ENCODE measurements at regions not wholly inside any gene's neighbourhood (a gene's known extent, or its start where the extent isn't known, plus 50 kb on each side); places are given as distances from the start of the nearest gene placed in this dataset.
"Not testable (repeated sequence)": the region's sequence is repeated elsewhere in the genome, so short reads cannot be mapped to it uniquely, and the experiment has no call there.

- Histone ChIP-seq H3K27ac (ENCODE audit: insufficient read depth in 1 of 2, low read depth in 1 of 2, low read length in 2 of 2, poor library complexity in 1 of 2, severe bottlenecking in 2 of 2) (no peak overlapping the region), H3K27me3 (replicated peaks in 2 of 5; ENCODE audit: control insufficient read depth in 4 of 5, insufficient read depth in 5 of 5, low read length in 4 of 5) (no peaks in the 10 kb centered on the region), H3K9me3 (ENCODE audit: control extremely low read depth in 1 of 5, control insufficient read depth in 4 of 5, insufficient read depth in 2 of 5, low read depth in 1 of 5, low read length in 4 of 5) (no peaks in the 10 kb centered on the region), H3K4me1 (ENCODE audit: control extremely low read depth in 1 of 4, control insufficient read depth in 4 of 4, insufficient read depth in 4 of 4, low read length in 3 of 4) (no peaks in the 10 kb centered on the region), H3K36me3 (ENCODE audit: control insufficient read depth in 4 of 4, insufficient read depth in 4 of 4, low read length in 3 of 4) (no peaks in the 10 kb centered on the region), H3K4me3 (ENCODE audit: control insufficient read depth in 1 of 7, extremely low read depth in 1 of 7, insufficient read depth in 4 of 7, low read depth in 2 of 7, low read length in 6 of 7) (no peak overlapping the region)
- ChIA-PET POLR2A (no interaction called here), CTCF (no interaction called here)
- DNase-seq: no peak
- WGBS (ENCODE audit: insufficient coverage): 100% methylated on average over 1 of the region's 1 CpG
These were observed 111.4 kb upstream of the SNX7 start for GRCh38 chr1:98550076-98550475.

GRCh38 chr1:98546319-98546718 lies 115.2 kb upstream of the SNX7 start:
- Histone ChIP-seq H3K27me3 (replicated peaks in 2 of 5; ENCODE audit: control insufficient read depth in 4 of 5, insufficient read depth in 5 of 5, low read length in 4 of 5) (no peaks in the 10 kb centered on the region), H3K4me1 (ENCODE audit: control extremely low read depth in 1 of 4, control insufficient read depth in 4 of 4, insufficient read depth in 4 of 4, low read length in 3 of 4) (no peaks in the 10 kb centered on the region), H3K27ac (ENCODE audit: insufficient read depth in 1 of 2, low read depth in 1 of 2, low read length in 2 of 2, poor library complexity in 1 of 2, severe bottlenecking in 2 of 2) (no peak overlapping the region), H3K4me3 (ENCODE audit: control insufficient read depth in 1 of 7, extremely low read depth in 1 of 7, insufficient read depth in 4 of 7, low read depth in 2 of 7, low read length in 6 of 7) (no peak overlapping the region), H3K36me3 (ENCODE audit: control insufficient read depth in 4 of 4, insufficient read depth in 4 of 4, low read length in 3 of 4) (no peaks in the 10 kb centered on the region), H3K9me3 (ENCODE audit: control extremely low read depth in 1 of 5, control insufficient read depth in 4 of 5, insufficient read depth in 2 of 5, low read depth in 1 of 5, low read length in 4 of 5) (no peaks in the 10 kb centered on the region)
- no peak for DNase-seq
- CTCF ChIA-PET: interaction anchor here (0.6 kb wide), 1 partner anchor 221 kb away, joined by 3 read pairs; no protein-coding TSS in a partner anchor
- POLR2A ChIA-PET: no interaction called here

- ChIA-PET CTCF (no interaction called here), POLR2A (no interaction called here)
- no peaks in the 10 kb centered on the region for H3K36me3 ChIP-seq (ENCODE audit: control insufficient read depth in 4 of 4, insufficient read depth in 4 of 4, low read length in 3 of 4)
- no peak for DNase-seq
- no peaks in the 10 kb centered on the region for H3K9me3 ChIP-seq (ENCODE audit: control extremely low read depth in 1 of 5, control insufficient read depth in 4 of 5, insufficient read depth in 2 of 5, low read depth in 1 of 5, low read length in 4 of 5)
- no peak overlapping the region for H3K27ac ChIP-seq (ENCODE audit: insufficient read depth in 1 of 2, low read depth in 1 of 2, low read length in 2 of 2, poor library complexity in 1 of 2, severe bottlenecking in 2 of 2)
- no peaks in the 10 kb centered on the region for H3K27me3 ChIP-seq (replicated peaks in 2 of 5; ENCODE audit: control insufficient read depth in 4 of 5, insufficient read depth in 5 of 5, low read length in 4 of 5)
- H3K4me1 ChIP-seq (ENCODE audit: control extremely low read depth in 1 of 4, control insufficient read depth in 4 of 4, insufficient read depth in 4 of 4, low read length in 3 of 4): no peaks in the 10 kb centered on the region
- no CpG with 5 or more reads among the region's 3 CpGs for WGBS (ENCODE audit: insufficient coverage)
- H3K4me3 ChIP-seq (ENCODE audit: control insufficient read depth in 1 of 7, extremely low read depth in 1 of 7, insufficient read depth in 4 of 7, low read depth in 2 of 7, low read length in 6 of 7): no peak overlapping the region
These were observed 123.4 kb upstream of the SNX7 start for GRCh38 chr1:98538106-98538505.

- ChIA-PET CTCF (no interaction called here), POLR2A (no interaction called here)
- H3K36me3 ChIP-seq (ENCODE audit: control insufficient read depth in 4 of 4, insufficient read depth in 4 of 4, low read length in 3 of 4): no peaks in the 10 kb centered on the region
- H3K9me3 ChIP-seq (ENCODE audit: control extremely low read depth in 1 of 5, control insufficient read depth in 4 of 5, insufficient read depth in 2 of 5, low read depth in 1 of 5, low read length in 4 of 5): peaks cover 0 to 4% (median 0%) of the 10 kb centered on the region in 5 experiments
- no peaks in the 10 kb centered on the region for H3K27me3 ChIP-seq (replicated peaks in 2 of 5; ENCODE audit: control insufficient read depth in 4 of 5, insufficient read depth in 5 of 5, low read length in 4 of 5)
- 100% methylated on average over 1 of the region's 4 CpGs for WGBS (ENCODE audit: insufficient coverage)
- H3K4me3 ChIP-seq (ENCODE audit: control insufficient read depth in 1 of 7, extremely low read depth in 1 of 7, insufficient read depth in 4 of 7, low read depth in 2 of 7, low read length in 6 of 7): no peak overlapping the region
- no peak for DNase-seq
- H3K4me1 ChIP-seq (ENCODE audit: control extremely low read depth in 1 of 4, control insufficient read depth in 4 of 4, insufficient read depth in 4 of 4, low read length in 3 of 4): no peaks in the 10 kb centered on the region
- no peak overlapping the region for H3K27ac ChIP-seq (ENCODE audit: insufficient read depth in 1 of 2, low read depth in 1 of 2, low read length in 2 of 2, poor library complexity in 1 of 2, severe bottlenecking in 2 of 2)
These were observed 138.3 kb upstream of the SNX7 start for GRCh38 chr1:98523256-98523655.

GRCh38 chr1:98516306-98516705 lies 145.2 kb upstream of the SNX7 start:
- H3K36me3 ChIP-seq (ENCODE audit: control insufficient read depth in 4 of 4, insufficient read depth in 4 of 4, low read length in 3 of 4): no peaks in the 10 kb centered on the region

GRCh38 chr1:98515744-98516143 lies 145.8 kb upstream of the SNX7 start:
- Histone ChIP-seq H3K4me3 (ENCODE audit: control insufficient read depth in 1 of 7, extremely low read depth in 1 of 7, insufficient read depth in 4 of 7, low read depth in 2 of 7, low read length in 6 of 7) (no peak overlapping the region), H3K27me3 (replicated peaks in 2 of 5; ENCODE audit: control insufficient read depth in 4 of 5, insufficient read depth in 5 of 5, low read length in 4 of 5) (no peaks in the 10 kb centered on the region), H3K27ac (ENCODE audit: insufficient read depth in 1 of 2, low read depth in 1 of 2, low read length in 2 of 2, poor library complexity in 1 of 2, severe bottlenecking in 2 of 2) (no peak overlapping the region), H3K9me3 (ENCODE audit: control extremely low read depth in 1 of 5, control insufficient read depth in 4 of 5, insufficient read depth in 2 of 5, low read depth in 1 of 5, low read length in 4 of 5) (no peaks in the 10 kb centered on the region), H3K36me3 (ENCODE audit: control insufficient read depth in 4 of 4, insufficient read depth in 4 of 4, low read length in 3 of 4) (no peaks in the 10 kb centered on the region), H3K4me1 (ENCODE audit: control extremely low read depth in 1 of 4, control insufficient read depth in 4 of 4, insufficient read depth in 4 of 4, low read length in 3 of 4) (no peaks in the 10 kb centered on the region)
- no CpG with 5 or more reads among the region's 1 CpG for WGBS (ENCODE audit: insufficient coverage)
- DNase-seq: no peak
- CTCF ChIA-PET: no interaction called here
- POLR2A ChIA-PET: no interaction called here

More at GRCh38 chr1:98516306-98516705, 145.2 kb upstream of the SNX7 start:
- no peak overlapping the region for H3K27ac ChIP-seq (ENCODE audit: insufficient read depth in 1 of 2, low read depth in 1 of 2, low read length in 2 of 2, poor library complexity in 1 of 2, severe bottlenecking in 2 of 2)
- H3K9me3 ChIP-seq (ENCODE audit: control extremely low read depth in 1 of 5, control insufficient read depth in 4 of 5, insufficient read depth in 2 of 5, low read depth in 1 of 5, low read length in 4 of 5): no peaks in the 10 kb centered on the region
- no peak overlapping the region for H3K4me3 ChIP-seq (ENCODE audit: control insufficient read depth in 1 of 7, extremely low read depth in 1 of 7, insufficient read depth in 4 of 7, low read depth in 2 of 7, low read length in 6 of 7)
- 100% methylated on average over 2 of the region's 2 CpGs for WGBS (ENCODE audit: insufficient coverage)
- POLR2A ChIA-PET: no interaction called here
- DNase-seq: no peak
- H3K4me1 ChIP-seq (ENCODE audit: control extremely low read depth in 1 of 4, control insufficient read depth in 4 of 4, insufficient read depth in 4 of 4, low read length in 3 of 4): no peaks in the 10 kb centered on the region
- H3K27me3 ChIP-seq (replicated peaks in 2 of 5; ENCODE audit: control insufficient read depth in 4 of 5, insufficient read depth in 5 of 5, low read length in 4 of 5): no peaks in the 10 kb centered on the region
- CTCF ChIA-PET: no interaction called here

GRCh38 chr1:98512216-98512615 lies 149.3 kb upstream of the SNX7 start:
- WGBS (ENCODE audit: insufficient coverage): 88% methylated on average over 3 of the region's 27 CpGs
- H3K36me3 ChIP-seq (ENCODE audit: control insufficient read depth in 4 of 4, insufficient read depth in 4 of 4, low read length in 3 of 4); DNase-seq; H3K4me3 ChIP-seq (ENCODE audit: control insufficient read depth in 1 of 7, extremely low read depth in 1 of 7, insufficient read depth in 4 of 7, low read depth in 2 of 7, low read length in 6 of 7); H3K27me3 ChIP-seq (replicated peaks in 2 of 5; ENCODE audit: control insufficient read depth in 4 of 5, insufficient read depth in 5 of 5, low read length in 4 of 5); H3K9me3 ChIP-seq (ENCODE audit: control extremely low read depth in 1 of 5, control insufficient read depth in 4 of 5, insufficient read depth in 2 of 5, low read depth in 1 of 5, low read length in 4 of 5); POLR2A ChIA-PET; H3K4me1 ChIP-seq (ENCODE audit: control extremely low read depth in 1 of 4, control insufficient read depth in 4 of 4, insufficient read depth in 4 of 4, low read length in 3 of 4); H3K27ac ChIP-seq (ENCODE audit: insufficient read depth in 1 of 2, low read depth in 1 of 2, low read length in 2 of 2, poor library complexity in 1 of 2, severe bottlenecking in 2 of 2); CTCF ChIA-PET: not testable (repeated sequence)

Measured in common myeloid progenitor, CD34-positive (primary cell).